OCI-LY7 (cell line): ENCODE measurements at regions not wholly inside any gene's neighbourhood (a gene's known extent, or its start where the extent isn't known, plus 50 kb on each side); places are given as distances from the start of the nearest gene placed in this dataset.

ENCODE experiments used
- EZH2phosphoT487 ChIP-seq: fragments of 200-600 bp; sonication (generic); IDR thresholded peaks from 2 replicates; pipeline ENCODE4 v1.6.1; 2018; ENCODE audit warnings: low read depth, borderline replicate concordance, mild to moderate bottlenecking, mixed run types, antibody characterized with exemption, low read length, moderate library complexity, mixed read lengths
- TF ChIP-seq, protein P1 (sequence below): fragments of 200-600 bp; sonication (generic); conservative IDR thresholded peaks from 2 replicates; pipeline ENCODE4 v1.5.1; 2014; ENCODE audit warnings: mild to moderate bottlenecking, antibody characterized with exemption, low read length, moderate library complexity, mixed read lengths

- TF ChIP-seq, protein P1, sequence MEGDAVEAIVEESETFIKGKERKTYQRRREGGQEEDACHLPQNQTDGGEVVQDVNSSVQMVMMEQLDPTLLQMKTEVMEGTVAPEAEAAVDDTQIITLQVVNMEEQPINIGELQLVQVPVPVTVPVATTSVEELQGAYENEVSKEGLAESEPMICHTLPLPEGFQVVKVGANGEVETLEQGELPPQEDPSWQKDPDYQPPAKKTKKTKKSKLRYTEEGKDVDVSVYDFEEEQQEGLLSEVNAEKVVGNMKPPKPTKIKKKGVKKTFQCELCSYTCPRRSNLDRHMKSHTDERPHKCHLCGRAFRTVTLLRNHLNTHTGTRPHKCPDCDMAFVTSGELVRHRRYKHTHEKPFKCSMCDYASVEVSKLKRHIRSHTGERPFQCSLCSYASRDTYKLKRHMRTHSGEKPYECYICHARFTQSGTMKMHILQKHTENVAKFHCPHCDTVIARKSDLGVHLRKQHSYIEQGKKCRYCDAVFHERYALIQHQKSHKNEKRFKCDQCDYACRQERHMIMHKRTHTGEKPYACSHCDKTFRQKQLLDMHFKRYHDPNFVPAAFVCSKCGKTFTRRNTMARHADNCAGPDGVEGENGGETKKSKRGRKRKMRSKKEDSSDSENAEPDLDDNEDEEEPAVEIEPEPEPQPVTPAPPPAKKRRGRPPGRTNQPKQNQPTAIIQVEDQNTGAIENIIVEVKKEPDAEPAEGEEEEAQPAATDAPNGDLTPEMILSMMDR, result no peak
- TF ChIP-seq EZH2phosphoT487, result no peak
Measured at GRCh38 chr5:169442913-169443784, 140.4 kb upstream of the SPDL1 start.
